CD1c-positive myeloid dendritic cell (primary cell): ENCODE measurements at regions not wholly inside any gene's neighbourhood (a gene's known extent, or its start where the extent isn't known, plus 50 kb on each side); places are given as distances from the start of the nearest gene placed in this dataset.
"Not testable (repeated sequence)": the region's sequence is repeated elsewhere in the genome, so short reads cannot be mapped to it uniquely, and the experiment has no call there.

Experiments used
- DNase-seq: peaks from one replicate; pipeline ENCODE4 v3.0.0-alpha.2; 2016; ENCODE audit errors: extremely low spot score

DNA sequence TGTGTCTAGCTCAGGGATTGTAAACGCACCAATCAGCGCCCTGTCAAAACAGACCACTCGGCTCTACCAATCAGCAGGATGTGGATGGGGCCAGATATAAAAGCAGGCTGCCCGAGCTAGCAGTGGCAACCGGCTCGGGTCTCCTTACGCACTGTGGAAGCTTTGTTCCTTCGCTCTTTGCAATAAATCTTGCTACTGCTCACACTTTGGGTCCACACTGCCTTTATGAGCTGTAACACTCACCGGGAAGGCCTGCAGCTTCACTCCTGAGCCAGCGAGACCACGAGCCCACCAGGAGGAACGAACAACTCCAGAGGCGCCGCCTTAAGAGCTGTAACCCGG lies 630.6 kb upstream of the NXPH2 start:
- not testable (repeated sequence) for DNase-seq

DNA sequence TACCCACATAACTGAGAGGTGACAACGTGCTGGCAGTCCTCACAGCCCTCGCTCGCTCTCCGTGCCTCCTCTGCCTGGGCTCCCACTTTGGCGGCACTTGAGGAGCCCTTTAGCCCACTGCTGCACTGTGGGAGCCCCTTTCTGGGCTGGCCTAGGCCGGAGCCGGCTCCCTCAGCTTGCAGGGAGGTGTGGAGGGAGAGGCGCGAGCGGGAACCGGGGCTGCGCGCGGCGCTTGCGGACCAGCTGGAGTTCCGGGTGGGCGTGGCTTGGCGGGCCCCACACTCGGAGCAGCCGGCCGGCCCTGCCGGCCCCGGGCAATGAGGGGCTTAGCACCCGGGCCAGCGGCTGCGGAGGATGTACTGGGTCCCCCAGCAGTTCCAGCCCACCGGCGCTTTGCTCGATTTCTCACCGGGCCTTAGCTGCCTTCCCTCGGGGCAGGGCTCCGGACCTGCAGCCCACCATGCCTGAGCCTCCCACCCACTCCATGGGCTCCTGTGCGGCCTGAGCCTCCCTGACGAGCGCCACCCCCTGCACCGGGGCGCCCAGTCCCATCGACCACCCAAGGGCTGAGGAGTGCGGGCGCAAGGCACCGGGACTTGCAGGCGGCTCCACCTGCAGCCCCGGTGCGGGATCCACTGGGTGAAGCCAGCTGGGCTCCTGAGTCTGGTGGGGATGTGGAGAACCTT lies 630.1 kb upstream of the NXPH2 start:
- DNase-seq: not testable (repeated sequence)

DNA sequence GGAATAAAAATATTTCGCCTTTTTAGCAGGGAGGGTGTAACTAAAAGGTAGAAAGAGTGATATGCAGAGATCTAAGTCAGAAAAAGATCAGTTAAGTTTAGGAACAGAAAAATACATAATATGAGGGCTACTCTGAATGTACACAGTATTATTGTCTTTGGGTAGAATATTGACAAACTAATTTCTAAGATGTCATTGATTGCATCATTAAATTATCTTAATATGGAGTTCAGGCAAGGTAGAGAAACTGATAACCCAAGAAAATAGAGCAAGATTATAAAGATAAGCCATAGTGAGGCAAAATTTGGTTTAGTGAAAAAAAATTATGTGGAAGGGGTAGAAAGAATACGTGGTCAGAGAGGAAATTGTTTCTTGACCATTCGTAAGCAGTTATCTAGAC lies 629.0 kb upstream of the NXPH2 start:
- DNase-seq: no peak

DNA sequence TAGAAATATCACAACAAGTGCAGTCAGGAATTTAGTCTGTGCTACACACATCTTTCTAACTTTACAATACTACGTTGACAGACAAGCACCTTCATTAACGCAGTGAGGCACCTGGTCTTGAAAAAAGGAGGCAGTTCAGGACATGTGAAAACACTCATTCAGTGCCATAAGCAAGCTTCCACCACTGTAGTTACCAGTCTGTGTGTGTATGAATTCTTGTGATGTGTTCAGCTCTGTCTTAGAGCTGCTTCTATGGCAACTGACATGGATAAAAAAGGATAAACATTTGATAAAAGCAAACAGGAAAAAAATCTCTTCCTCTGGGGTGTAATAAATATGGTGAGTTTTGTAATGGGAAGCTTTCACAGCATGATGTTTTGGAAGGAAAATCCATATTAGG lies 623.8 kb upstream of the NXPH2 start:
- no peak for DNase-seq

DNA sequence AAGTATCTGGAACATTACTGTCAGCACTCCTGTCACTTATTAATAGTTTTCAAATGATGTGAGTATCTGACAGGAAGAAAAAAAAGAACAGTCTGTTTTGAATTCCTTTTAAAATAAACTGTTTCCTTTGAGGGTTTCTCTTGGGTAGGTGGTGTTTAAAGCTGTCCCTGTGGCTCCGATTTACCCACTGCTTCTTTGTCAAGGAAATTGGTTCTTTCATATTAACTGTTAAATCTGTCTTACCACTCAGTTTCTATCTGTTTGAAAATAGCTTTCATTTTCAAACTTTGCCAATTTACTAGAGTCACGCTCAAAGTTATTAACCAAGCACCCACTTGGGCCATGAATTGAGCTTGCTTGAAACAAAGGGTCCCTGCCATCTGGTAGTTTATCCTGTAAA lies 614.6 kb upstream of the NXPH2 start:
- no peak for DNase-seq

DNA sequence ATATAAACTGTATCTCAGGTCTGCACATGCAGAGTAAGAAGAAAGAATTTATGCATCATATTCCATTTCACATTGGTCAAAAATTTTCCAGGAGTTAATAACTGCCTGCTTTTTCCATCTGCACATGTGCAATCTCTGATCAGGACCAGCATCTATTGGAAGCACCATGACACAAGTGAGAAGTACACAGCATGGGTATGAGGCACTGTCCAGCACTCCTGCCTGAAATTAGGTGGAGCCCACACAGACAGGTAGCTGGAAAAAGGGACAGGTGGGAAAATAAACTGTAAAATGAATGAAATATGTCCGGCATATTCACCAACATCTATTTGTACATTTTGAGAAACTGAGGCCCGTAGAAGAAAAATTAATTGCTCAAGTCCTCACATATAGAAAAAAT lies 609.2 kb upstream of the NXPH2 start:
- no peak for DNase-seq

DNA sequence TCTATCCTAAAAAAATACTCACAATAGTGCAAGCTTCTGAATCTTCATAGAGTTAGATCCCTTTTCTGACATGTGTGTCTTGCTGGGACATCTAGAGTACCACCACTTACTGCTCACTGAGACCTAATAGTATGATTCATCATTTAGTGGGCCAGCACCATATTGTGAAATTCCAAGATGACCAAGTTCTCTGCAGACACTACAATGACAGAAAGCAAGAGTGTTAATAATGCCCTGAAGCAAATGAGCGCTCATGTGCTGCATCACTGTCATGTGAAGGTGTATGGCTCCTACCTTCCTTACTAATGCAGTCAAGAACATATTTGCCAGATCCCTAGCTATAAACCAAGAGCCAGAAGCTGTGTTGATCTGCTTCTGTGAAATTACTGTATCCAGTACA lies 606.2 kb upstream of the NXPH2 start:
- DNase-seq: no peak

DNA sequence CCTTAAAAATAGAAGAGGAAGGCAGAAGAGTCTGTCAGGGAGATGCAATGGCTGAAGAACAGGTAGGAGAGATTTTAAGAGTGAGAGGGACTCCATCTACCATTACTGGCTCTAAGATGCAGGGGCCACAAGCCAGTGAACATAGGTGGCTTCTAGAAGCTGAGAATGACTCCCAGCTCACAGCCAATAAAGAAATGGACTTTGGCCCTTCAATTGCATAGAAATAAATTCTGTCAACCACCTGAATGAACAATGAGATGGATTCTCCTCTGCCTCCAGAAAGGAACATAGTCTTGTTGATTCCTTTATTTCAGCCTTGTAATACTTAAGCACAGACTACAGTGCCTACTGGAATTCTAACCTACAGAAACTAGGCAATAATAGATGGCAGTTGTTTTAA lies 603.3 kb upstream of the NXPH2 start:
- no peak for DNase-seq

DNA sequence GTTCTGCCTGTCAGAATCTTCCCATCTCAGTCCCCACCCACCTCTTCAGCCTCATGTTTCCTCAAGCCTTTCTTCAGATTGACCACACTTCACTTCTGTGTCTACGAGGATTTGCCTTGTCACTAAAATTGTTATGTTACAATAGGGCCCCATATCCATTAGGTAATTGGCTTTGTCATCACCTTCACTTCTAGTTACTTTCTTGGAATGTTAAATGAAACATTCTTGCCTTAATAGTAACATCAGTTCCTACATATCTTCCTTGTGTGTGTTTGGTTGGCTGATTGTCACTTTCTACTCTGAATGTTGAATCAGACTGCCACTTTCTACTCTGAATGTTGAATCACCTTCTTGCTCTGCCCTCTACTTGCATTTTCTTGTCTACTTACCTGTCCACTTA lies 599.9 kb upstream of the NXPH2 start:
- no peak for DNase-seq

DNA sequence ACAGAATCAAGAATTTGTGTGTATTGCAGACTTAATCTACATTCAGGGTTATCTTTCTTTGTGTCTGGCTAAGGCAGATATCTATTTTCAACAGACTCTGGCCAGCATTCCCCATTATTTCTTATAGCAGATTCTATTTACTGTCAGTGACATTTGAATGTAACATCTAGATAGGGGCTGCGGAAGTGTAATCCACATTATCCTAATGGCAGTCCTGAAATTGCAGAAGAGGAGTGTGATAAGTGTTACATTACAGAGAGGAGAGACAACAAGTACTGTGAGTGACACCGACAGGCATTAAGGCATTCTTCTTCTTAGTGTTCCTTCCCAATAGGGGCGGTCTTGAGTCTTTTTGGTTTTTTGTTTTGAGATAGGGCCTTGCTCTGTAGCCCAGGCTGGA lies 598.2 kb upstream of the NXPH2 start:
- DNase-seq: no peak

DNA sequence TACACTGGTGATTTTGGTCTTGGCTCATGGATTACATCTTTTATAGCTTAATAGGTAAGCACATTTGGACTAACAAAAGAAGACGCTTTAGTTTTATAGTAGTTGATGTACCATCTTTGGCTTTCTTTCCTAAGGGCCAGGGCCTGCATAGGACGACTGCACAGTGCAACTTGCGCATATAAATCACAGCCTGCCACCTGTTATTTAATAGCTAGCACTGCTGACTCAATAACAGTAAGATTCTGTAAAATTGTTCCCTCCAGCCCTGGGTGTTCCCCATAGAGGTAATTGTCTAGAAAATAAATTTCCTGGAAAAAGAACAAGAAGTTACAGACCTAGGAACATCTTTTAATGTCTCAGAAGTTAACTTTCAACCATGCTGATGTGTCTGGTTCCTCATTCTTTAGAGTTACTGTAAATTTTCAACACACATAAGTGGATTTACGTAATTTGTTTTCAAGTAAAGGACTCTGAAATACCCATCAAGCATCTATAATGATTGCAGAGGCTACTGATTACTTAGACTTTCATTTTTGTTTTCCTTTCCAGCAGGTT lies 594.2 kb upstream of the NXPH2 start:
- no peak for DNase-seq

DNA sequence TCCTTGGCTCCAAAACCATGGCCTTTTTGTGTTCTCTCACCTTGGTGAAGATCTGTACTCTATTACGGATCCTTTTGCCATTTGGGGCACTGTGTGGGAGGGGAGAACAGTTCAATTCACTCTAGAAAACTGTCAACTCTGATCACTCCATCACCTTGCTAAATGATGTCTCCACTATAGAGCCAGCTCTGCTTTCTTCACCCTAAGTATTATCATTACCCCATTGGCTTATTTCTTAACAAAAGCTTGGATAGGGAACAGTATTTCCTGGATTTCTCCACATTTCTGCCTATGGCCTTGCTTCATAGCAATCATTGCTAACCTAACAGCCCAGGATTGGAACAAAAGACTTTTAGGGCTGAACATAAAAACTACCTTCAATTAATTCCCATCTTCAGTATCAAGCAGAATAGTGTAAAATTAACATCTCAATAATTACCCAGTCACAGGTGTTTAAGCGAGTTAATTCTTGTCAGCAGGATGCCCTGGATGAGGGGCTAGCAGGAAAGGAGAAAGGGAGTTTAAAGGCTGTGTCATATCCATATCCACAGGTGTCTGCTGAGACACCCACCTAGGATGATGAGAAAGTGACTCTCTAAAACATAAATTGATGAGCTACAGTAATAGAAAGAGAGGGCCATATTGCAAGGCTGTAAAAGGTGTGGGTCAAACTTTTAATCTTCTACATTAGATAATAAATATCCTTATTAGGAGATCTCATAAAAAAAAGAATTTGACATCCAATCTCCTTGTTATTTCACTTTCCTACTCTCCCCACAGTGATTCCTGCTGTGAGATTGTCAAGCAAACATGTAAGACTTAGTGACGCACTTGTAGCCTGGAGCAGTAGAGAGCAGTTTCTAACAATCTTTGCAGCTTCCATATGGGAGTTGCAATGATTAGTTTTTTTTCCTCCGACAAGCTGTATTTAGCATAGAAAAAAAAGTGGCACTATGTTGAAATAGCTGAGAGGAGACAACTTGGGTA lies 589.5 kb upstream of the NXPH2 start:
- DNase-seq: no peak

DNA sequence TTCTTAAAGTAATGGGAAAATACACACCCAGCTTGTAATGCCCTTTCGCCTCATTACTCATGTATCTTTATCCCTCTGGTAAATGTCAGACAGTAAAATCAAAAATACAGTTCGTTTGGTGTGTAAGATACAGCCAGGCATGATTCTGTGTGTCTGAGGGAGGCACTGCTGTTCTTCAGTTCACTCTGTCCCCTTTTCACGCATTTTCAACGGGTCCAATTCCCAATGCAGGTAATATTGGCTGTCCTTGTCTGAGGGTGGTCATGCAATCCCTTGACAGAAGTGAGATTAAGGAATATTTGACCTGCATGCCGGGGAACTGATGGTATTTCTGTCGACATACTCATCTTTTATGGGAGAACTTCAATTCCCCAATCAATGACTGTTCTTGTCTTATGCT lies 587.2 kb upstream of the NXPH2 start:
- DNase-seq: no peak

DNA sequence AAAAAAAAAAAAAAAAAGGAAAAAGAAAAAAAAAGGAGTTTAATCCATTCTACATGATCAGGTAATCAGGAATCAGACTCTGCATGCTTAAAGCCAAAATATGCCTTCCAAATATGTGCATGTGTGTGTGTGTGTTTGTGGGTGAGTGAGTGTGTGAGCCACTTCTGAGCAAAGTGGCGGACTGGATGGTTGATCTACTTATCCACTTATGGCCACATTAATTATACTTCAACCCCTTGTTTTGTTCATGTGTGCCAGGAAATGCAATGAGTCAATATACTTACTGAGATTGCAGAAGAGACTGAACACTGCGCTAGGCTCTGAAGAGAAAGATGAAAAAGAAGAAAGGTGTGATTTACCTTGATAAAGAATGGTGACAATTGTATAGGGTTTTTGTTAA lies 586.5 kb upstream of the NXPH2 start:
- no peak for DNase-seq

DNA sequence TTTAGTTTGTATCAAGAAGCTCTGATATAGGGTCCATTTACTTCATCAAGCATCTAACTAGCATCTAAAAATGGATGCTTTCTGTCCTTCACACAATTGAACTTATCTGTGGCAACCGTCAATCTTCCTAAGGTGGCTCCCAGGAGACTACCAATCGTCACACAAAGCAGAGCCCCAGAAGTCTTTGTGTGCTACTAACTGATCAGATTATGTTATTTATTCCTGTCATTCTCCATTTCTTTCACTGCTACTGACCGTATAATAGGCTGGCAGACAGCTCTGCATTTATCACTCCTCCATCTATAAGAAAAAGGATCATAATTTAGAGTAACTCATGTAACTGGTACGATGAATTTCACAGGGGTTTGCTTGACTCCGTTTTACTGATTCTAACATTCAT lies 585.0 kb upstream of the NXPH2 start:
- DNase-seq: no peak

DNA sequence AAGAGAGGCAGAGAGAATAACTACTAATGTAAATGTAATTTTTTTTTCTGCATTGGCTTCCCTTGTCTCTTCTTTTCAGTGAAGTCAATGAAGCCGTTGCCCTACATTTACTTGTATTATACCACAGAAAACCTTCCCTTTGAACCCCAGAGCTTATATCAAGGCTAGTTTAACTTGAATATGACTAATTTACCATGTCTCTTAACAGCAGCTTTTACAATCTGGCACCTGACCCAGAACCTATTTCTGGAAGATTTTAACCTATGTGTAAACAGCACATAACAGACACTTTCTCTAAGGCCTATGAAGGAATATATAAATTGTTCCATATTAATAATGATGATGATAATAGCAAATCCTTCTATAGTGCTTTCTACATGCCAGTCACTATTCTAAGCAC lies 580.5 kb upstream of the NXPH2 start:
- no peak for DNase-seq

DNA sequence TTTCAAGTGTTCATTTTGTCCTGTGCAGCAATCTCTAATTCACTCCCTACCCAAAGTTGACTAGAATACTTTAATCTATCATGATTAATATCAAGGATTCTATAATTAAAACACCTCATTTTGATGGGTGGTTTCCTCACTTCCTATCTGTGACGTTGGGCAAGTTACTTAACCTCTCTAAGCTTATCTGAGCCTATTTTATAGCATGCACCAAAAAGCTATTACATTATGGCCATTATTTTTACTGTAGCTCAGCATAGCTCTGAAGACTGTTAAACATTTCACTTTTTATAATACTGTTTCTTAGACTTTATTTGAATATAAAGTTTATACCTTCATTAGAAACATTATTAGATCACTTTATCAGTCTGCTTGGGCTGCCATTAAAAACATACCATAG lies 579.6 kb upstream of the NXPH2 start:
- no peak for DNase-seq

DNA sequence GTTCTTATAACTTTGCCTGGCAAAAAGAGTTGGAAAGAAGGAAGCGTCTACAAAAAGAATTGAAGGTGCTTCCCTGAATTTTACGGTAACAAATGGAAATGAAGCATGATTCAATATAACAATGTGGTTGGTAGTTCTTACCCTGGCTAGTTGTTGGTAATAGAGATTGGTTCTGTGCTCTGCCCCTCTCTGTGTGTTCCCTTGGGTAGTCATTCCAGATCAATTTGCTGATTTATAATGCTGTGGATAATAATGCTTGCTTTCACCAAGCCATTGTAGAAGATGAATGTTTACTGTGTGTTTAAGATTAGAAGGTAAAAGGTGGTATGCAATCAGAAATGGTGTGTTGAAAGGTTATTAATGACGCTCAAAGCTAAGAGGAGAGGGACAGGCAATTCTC lies 577.8 kb upstream of the NXPH2 start:
- DNase-seq: no peak

DNA sequence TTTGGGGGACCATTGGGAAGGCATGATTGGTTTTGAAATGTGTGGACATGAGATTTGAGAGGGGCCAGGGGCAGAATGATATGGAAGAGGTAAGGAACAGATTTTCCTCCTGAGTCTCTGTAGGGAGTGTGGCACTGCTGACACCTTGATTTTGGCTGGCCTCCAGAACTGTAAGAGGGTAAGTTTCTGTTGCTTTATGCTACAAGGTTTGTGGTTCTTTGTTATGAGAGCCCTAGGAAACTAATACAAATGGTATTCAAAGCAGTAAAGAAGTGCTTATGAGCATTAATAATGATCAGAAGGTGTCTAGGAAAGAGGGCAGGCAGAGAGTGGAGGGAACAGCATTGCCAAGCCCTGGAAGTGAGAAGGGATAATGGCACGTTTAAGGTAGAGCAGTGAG lies 574.3 kb upstream of the NXPH2 start:
- no peak for DNase-seq

DNA sequence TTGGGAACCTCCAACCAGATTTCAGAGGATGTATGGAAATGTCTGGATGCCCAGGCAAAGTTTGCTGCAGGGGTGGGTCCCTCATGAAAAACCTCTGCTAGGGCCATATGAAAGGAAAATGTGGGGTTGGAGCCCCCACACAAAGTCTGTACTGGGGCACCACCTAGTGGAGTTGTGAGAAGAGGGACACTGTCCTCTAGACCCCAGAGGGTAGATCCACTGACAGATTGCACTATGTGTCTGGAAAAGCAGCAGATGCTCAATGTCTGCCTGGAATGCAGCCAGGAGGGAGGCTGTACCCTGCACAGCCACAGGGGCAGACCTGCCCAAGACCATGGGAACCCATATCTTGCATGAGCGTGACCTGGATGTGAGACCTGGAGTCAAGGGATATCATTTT lies 573.7 kb upstream of the NXPH2 start:
- DNase-seq: no peak

DNA sequence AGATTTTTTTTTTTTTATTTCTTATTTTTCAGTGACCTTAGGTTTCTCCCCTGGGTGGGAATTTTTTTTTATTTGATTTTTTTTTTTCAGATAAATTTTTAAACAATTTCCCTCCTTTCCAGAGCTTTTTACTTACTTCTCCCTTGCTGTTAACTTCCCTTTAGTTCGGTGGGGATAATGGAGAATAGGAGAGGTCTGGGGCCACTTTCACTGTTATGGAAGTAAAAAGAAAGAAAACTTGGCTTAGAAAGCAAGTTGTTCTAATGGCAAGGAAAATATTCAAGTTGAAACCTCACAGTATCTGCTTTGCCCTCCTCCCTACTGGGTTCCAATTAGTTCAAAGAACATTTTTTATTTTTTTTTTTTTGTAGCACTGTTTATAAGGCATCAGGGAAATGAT lies 537.1 kb upstream of the NXPH2 start:
- no peak for DNase-seq

DNA sequence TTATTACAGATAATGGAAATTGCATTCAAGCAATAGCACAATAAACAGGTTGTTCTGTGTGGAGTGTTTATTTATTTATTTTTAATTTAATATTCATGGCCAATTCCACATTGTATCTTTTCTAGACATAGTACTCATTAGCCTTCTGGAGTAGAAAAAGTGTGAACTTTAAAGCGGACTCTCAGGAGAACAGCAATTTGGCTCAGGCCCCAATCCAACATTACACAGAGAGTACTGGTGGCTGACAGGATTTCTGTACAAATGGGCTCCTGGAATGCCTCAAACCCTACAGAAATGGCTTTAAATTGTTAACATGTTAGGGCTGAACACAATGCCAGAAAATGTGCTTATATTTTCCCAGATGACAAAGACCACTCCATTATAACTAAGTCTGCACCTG lies 533.9 kb upstream of the NXPH2 start:
- DNase-seq: no peak

DNA sequence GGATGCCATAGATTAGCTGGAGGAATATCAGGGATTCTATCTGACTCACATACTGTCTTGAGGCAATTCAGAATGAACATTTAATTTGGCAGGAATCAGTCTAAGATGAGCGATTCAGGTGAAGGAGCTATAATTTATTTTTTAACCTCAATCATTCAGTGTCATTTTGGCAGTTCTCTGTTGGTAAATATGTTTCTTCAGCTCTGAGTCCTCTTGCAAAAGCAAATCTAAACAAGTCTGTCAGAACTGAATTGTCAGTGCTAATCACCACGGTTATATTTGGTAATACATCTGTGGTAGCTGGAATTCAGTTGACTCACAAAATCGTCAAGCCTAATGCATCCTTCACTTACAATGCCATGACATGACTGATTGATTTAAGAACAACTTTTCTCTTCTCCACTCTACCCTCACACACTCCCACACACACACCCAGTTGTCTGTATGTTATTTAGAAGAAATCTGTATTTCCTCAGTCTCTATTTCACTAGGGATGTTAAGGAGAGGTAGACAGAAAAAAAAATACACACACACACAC lies 516.6 kb upstream of the NXPH2 start:
- DNase-seq: no peak
